ENCODE measurements at regions not wholly inside any gene's neighbourhood (a gene's known extent, or its start where the extent isn't known, plus 50 kb on each side); places are given as distances from the start of the nearest gene placed in this dataset.

DNA sequence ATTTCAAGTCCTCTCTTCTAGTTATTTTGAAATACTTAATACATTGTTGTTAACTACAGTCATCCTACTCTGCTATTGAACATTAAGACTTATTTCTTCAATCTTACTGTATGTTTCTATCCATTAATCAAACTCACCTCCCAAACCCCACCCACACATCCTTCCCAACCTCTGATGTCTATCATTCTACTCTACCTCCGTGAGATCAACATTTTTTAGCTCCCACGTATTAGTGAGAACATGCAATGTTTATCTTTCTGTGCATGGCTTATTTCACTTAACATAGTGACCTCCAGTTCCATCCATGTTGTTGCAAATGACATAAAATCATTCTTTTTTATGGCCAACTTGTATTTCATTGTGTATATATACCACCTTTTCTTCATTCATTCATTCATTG is 236.6 kb upstream of the CTNNB1 start:
- TF ChIP-seq CTCF (IDR thresholded peaks at IDR 0.05; ENCODE audit: insufficient read depth, low read length) (no peak), SPI1 (IDR thresholded peaks at IDR 0.05; ENCODE audit: borderline replicate concordance, low read depth) (no peak), POLR2AphosphoS5 (IDR thresholded peaks at IDR 0.05; ENCODE audit: low read depth) (no peak), GABPA (IDR thresholded peaks at IDR 0.05; ENCODE audit: low read depth) (no peak)
- TF ChIP-seq, protein P1, sequence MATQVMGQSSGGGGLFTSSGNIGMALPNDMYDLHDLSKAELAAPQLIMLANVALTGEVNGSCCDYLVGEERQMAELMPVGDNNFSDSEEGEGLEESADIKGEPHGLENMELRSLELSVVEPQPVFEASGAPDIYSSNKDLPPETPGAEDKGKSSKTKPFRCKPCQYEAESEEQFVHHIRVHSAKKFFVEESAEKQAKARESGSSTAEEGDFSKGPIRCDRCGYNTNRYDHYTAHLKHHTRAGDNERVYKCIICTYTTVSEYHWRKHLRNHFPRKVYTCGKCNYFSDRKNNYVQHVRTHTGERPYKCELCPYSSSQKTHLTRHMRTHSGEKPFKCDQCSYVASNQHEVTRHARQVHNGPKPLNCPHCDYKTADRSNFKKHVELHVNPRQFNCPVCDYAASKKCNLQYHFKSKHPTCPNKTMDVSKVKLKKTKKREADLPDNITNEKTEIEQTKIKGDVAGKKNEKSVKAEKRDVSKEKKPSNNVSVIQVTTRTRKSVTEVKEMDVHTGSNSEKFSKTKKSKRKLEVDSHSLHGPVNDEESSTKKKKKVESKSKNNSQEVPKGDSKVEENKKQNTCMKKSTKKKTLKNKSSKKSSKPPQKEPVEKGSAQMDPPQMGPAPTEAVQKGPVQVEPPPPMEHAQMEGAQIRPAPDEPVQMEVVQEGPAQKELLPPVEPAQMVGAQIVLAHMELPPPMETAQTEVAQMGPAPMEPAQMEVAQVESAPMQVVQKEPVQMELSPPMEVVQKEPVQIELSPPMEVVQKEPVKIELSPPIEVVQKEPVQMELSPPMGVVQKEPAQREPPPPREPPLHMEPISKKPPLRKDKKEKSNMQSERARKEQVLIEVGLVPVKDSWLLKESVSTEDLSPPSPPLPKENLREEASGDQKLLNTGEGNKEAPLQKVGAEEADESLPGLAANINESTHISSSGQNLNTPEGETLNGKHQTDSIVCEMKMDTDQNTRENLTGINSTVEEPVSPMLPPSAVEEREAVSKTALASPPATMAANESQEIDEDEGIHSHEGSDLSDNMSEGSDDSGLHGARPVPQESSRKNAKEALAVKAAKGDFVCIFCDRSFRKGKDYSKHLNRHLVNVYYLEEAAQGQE (IDR thresholded peaks at IDR 0.05; ENCODE audit: insufficient replicate concordance, low read depth), result no peak
- no peak for DNase-seq (ENCODE audit: low read depth in 1 of 2, low spot score in 1 of 2)
- no peak overlapping the region for H3K27ac ChIP-seq (replicated peaks)
- H3K27me3 ChIP-seq (ENCODE audit: insufficient read depth, poor library complexity, severe bottlenecking), result no peaks in the 10 kb centered on the region
- H3K4me3 ChIP-seq (replicated peaks; ENCODE audit: insufficient read depth, low read length), result no peak overlapping the region

DNA sequence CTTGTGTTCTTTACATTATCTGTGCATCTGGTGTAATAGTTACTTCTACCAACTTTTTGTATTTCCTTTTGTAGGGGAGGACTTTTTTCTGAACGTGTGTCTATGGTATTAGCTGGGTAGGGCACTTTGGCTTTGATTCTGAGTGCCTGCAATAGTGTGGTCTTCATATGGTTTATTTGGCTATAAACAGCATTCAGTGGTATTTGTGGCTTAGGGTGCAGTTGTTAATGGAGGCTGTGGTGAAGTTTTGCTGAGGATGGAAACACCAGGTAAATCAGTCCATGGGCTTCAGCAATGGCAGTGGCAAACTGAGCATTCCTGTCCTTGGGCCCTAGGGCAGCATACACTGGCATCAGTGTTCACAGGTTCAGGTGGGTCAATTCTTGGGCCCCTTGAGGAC is 230.6 kb upstream of the CTNNB1 start:
- Histone ChIP-seq H3K4me3 (replicated peaks; ENCODE audit: insufficient read depth, low read length) (no peak overlapping the region), H3K27ac (replicated peaks) (no peak overlapping the region), H3K27me3 (ENCODE audit: insufficient read depth, poor library complexity, severe bottlenecking) (no peaks in the 10 kb centered on the region)
- TF ChIP-seq POLR2AphosphoS5 (IDR thresholded peaks at IDR 0.05; ENCODE audit: low read depth) (no peak), SPI1 (IDR thresholded peaks at IDR 0.05; ENCODE audit: borderline replicate concordance, low read depth) (no peak), CTCF (IDR thresholded peaks at IDR 0.05; ENCODE audit: insufficient read depth, low read length) (no peak)
- TF ChIP-seq, protein P1 (IDR thresholded peaks at IDR 0.05; ENCODE audit: insufficient replicate concordance, low read depth), result no peak
- DNase-seq (ENCODE audit: low read depth in 1 of 2, low spot score in 1 of 2), result no peak

- DNase-seq (ENCODE audit: low read depth in 1 of 2, low spot score in 1 of 2), result no peak
- no peak for TF ChIP-seq SPI1 (IDR thresholded peaks at IDR 0.05; ENCODE audit: borderline replicate concordance, low read depth)
- TF ChIP-seq GABPA (IDR thresholded peaks at IDR 0.05; ENCODE audit: low read depth), result no peak
- TF ChIP-seq, protein P1 (IDR thresholded peaks at IDR 0.05; ENCODE audit: insufficient replicate concordance, low read depth), result no peak
- no peak for TF ChIP-seq CTCF (IDR thresholded peaks at IDR 0.05; ENCODE audit: insufficient read depth, low read length)
- TF ChIP-seq POLR2AphosphoS5 (IDR thresholded peaks at IDR 0.05; ENCODE audit: low read depth), result no peak
- no peak overlapping the region for H3K27ac ChIP-seq (replicated peaks)
- no peak overlapping the region for H3K4me3 ChIP-seq (replicated peaks; ENCODE audit: insufficient read depth, low read length)
- H3K27me3 ChIP-seq (ENCODE audit: insufficient read depth, poor library complexity, severe bottlenecking), result no peaks in the 10 kb centered on the region
These were observed 230.0 kb upstream of the CTNNB1 start for GRCh38 chr3:40969341-40969740.
